GM12878 (cell line): ENCODE measurements at regions not wholly inside any gene's neighbourhood (a gene's known extent, or its start where the extent isn't known, plus 50 kb on each side); places are given as distances from the start of the nearest gene placed in this dataset.
A peak's percentile ranks its signal among the peaks of the same experiment; 100 is the strongest.

ENCODE experiments used
- ATAC-seq: fragments of 200-7000 bp; cut with Tn5 transposase; 3 replicates; pipeline ENCODE4 v1.9.1; 2020; ENCODE audit warnings: mild to moderate bottlenecking, moderate library complexity
- BruUV-seq: library from RNA; stranded (reverse); fragments of 400-500 nt; replicated peaks from 2 replicates; lab custom pipeline; 2021; lab: Mats Ljungman, UMichigan
- CTCF ChIA-PET: fragments of 300-600 bp; sonication (Branson Sonifier 250); formaldehyde crosslinking; extraction: SDS; loops from one replicate; lab custom pipeline; 2021; ENCODE audit warnings: inconsistent platforms; lab: Yijun Ruan, JAX
- POLR2A ChIA-PET: fragments of 350-600 bp; formaldehyde crosslinking; extraction: SDS; loops from one replicate; lab custom pipeline; 2021; ENCODE audit warnings: inconsistent platforms; lab: Charles Lee
- RAD21 ChIA-PET: fragments of 300-600 bp; sonication (Branson Sonifier 250); formaldehyde crosslinking; loops from one replicate; lab custom pipeline; 2023; ENCODE audit warnings: antibody characterized with exemption; ENCODE audit not compliant: unreplicated experiment; lab: Charles Lee
- SMC1A ChIA-PET: fragments of 300-600 bp; sonication (Branson Sonifier 250); formaldehyde crosslinking; loops from one replicate; lab custom pipeline; 2023; ENCODE audit not compliant: unreplicated experiment, uncharacterized antibody; lab: Charles Lee
- DNase-seq: peaks from one replicate; pipeline ENCODE4 v3.0.0-alpha.2; 2011; ENCODE audit warnings: low read depth, low spot score
- FAIRE-seq: peaks from 3 replicates; lab custom pipeline; 2011; peaks lifted over from hg19 to GRCh38; lab: Jason Lieb, UNC
- H2AFZ ChIP-seq: 2 replicates; pipeline ENCODE4 v1.6.0; 2011; ENCODE audit warnings: low read depth, low read length, control low read depth; ENCODE audit not compliant: control insufficient read depth
- H3K27ac ChIP-seq: 2 replicates; pipeline ENCODE4 v1.5.1; 2011; ENCODE audit warnings: control low read depth; ENCODE audit not compliant: control insufficient read depth, insufficient read depth
- H3K27me3 ChIP-seq, 2 experiments: replicated peaks in 1 of 2; 2 replicates each; pipeline versions ENCODE4 v1.6.0 to v1.6.1; 2011; ENCODE audit warnings: low read length in 1 of 2; ENCODE audit not compliant: control insufficient read depth in 2 of 2, insufficient read depth in 2 of 2
- H3K36me3 ChIP-seq, 2 experiments: 2 replicates each; pipeline ENCODE4 v1.5.1; 2011; ENCODE audit warnings: low read length in 1 of 2; ENCODE audit not compliant: control insufficient read depth in 2 of 2, insufficient read depth in 2 of 2
- H3K4me1 ChIP-seq: 2 replicates; pipeline ENCODE4 v1.6.1; 2011; ENCODE audit warnings: mild to moderate bottlenecking, low read length, moderate library complexity, mixed read lengths; ENCODE audit not compliant: control insufficient read depth, insufficient read depth
- H3K4me2 ChIP-seq: 2 replicates; pipeline ENCODE4 v1.6.0; 2011; ENCODE audit warnings: control low read depth; ENCODE audit not compliant: control insufficient read depth, insufficient read depth
- H3K4me3 ChIP-seq: fragments of 200-600 bp; sonication (generic); 2 replicates; pipeline ENCODE4 v1.5.1; 2016
- H3K79me2 ChIP-seq: 2 replicates; pipeline ENCODE4 v1.6.0; 2011; ENCODE audit warnings: low read length; ENCODE audit not compliant: control insufficient read depth, insufficient read depth
- H3K9ac ChIP-seq: 2 replicates; pipeline ENCODE4 v1.8.0; 2011; ENCODE audit warnings: low read length, control low read depth, mixed read lengths; ENCODE audit not compliant: control insufficient read depth, insufficient read depth
- H3K9me3 ChIP-seq: replicated peaks from 3 replicates; pipeline ENCODE4 v1.5.1; 2011; ENCODE audit warnings: mild to moderate bottlenecking, low read length; ENCODE audit not compliant: control insufficient read depth, insufficient read depth
- H4K20me1 ChIP-seq: 2 replicates; pipeline ENCODE4 v1.6.0; 2011; ENCODE audit not compliant: control insufficient read depth, insufficient read depth
- ATF7 ChIP-seq: fragments of 450-650 bp; IDR thresholded peaks from 2 replicates; pipeline ENCODE4 v1.6.1; 2016; ENCODE audit warnings: low read depth, mild to moderate bottlenecking
- CBX3 ChIP-seq: fragments of 200-600 bp; sonication (generic); IDR thresholded peaks from 2 replicates; pipeline ENCODE4 v1.6.1; 2016; ENCODE audit warnings: low read depth, borderline replicate concordance
- CHD4 ChIP-seq: fragments of 200-600 bp; sonication (generic); IDR thresholded peaks from 2 replicates; pipeline ENCODE4 v1.6.1; 2016; ENCODE audit warnings: mild to moderate bottlenecking
- FOS ChIP-seq: IDR thresholded peaks from 3 replicates; pipeline ENCODE4 v1.6.1; 2011; ENCODE audit warnings: borderline replicate concordance; ENCODE audit not compliant: insufficient read length; ENCODE audit errors: extremely low read depth
- FOXK2 ChIP-seq: fragments of 450-650 bp; IDR thresholded peaks from 2 replicates; pipeline ENCODE4 v1.6.1; 2017; ENCODE audit warnings: mild to moderate bottlenecking, moderate library complexity
- GABPA ChIP-seq: IDR thresholded peaks from 2 replicates; pipeline ENCODE4 v1.6.1; 2014; ENCODE audit warnings: antibody characterized with exemption, low read depth, mild to moderate bottlenecking, inconsistent platforms
- LARP7 ChIP-seq: fragments of 450-650 bp; IDR thresholded peaks from 2 replicates; pipeline ENCODE4 v1.6.1; 2017; ENCODE audit warnings: mild to moderate bottlenecking
- NFYA ChIP-seq: IDR thresholded peaks from 2 replicates; pipeline ENCODE4 v1.6.1; 2011; ENCODE audit warnings: low read depth, mild to moderate bottlenecking, low read length, improper control_type of control experiment, borderline replicate concordance
- POLR2AphosphoS2 ChIP-seq: IDR thresholded peaks from 2 replicates; pipeline ENCODE4 v1.6.1; 2011; ENCODE audit warnings: low read depth, mild to moderate bottlenecking, low read length, improper control_type of control experiment, moderate library complexity
- SMC3 ChIP-seq: IDR thresholded peaks from 2 replicates; pipeline ENCODE4 v1.6.1; 2011; ENCODE audit warnings: low read length, improper control_type of control experiment, borderline replicate concordance
- TARDBP ChIP-seq: IDR thresholded peaks from 2 replicates; pipeline ENCODE4 v1.6.1; 2016; ENCODE audit warnings: borderline replicate concordance
- TCF12 ChIP-seq: IDR thresholded peaks from 2 replicates; pipeline ENCODE4 v1.6.1; 2011; ENCODE audit warnings: low read depth, mild to moderate bottlenecking, low read length
- YY1 ChIP-seq: IDR thresholded peaks from 2 replicates; pipeline ENCODE4 v1.6.1; 2011; ENCODE audit warnings: low read depth, mild to moderate bottlenecking, low read length
- ZNF207 ChIP-seq: fragments of 450-650 bp; IDR thresholded peaks from 2 replicates; pipeline ENCODE4 v1.6.1; 2014; ENCODE audit warnings: antibody characterized with exemption, mild to moderate bottlenecking, borderline replicate concordance
- ZNF274 ChIP-seq: IDR thresholded peaks from one replicate; pipeline ENCODE4 v1.8.0; 2011; ENCODE audit not compliant: insufficient read length, insufficient read depth
- WGBS: methylation state at CpG from one replicate; pipeline ENCODE4 v1.1.6; 2016; ENCODE audit warnings: low lambda C conversion rate; ENCODE audit not compliant: insufficient replicate concordance, insufficient coverage; ENCODE audit errors: missing lambda C conversion rate; 5-methylcytosine and 5-hydroxymethylcytosine counted together
- in situ Hi-C: fragments of 300-500 bp; cut with MboI; formaldehyde crosslinking; loops from 9 replicates; pipeline ENCODE4 v1.14.3; 2018; ENCODE audit warnings: mixed read lengths
- intact Hi-C: fragments of 100-400 bp; cut with micrococcal nuclease; formaldehyde crosslinking; loops from one replicate; pipeline ENCODE4 v1.14.2; 2022; ENCODE audit not compliant: unreplicated experiment
- TF ChIP-seq, protein P1 (sequence below): fragments of 450-650 bp; IDR thresholded peaks from 2 replicates; pipeline ENCODE4 v1.6.1; 2016; ENCODE audit warnings: mild to moderate bottlenecking, moderate library complexity, borderline replicate concordance
- TF ChIP-seq, protein P2 (sequence below): IDR thresholded peaks from 2 replicates; pipeline ENCODE4 v1.6.1; 2012; ENCODE audit warnings: low read depth, low read length, improper control_type of control experiment

DNA sequence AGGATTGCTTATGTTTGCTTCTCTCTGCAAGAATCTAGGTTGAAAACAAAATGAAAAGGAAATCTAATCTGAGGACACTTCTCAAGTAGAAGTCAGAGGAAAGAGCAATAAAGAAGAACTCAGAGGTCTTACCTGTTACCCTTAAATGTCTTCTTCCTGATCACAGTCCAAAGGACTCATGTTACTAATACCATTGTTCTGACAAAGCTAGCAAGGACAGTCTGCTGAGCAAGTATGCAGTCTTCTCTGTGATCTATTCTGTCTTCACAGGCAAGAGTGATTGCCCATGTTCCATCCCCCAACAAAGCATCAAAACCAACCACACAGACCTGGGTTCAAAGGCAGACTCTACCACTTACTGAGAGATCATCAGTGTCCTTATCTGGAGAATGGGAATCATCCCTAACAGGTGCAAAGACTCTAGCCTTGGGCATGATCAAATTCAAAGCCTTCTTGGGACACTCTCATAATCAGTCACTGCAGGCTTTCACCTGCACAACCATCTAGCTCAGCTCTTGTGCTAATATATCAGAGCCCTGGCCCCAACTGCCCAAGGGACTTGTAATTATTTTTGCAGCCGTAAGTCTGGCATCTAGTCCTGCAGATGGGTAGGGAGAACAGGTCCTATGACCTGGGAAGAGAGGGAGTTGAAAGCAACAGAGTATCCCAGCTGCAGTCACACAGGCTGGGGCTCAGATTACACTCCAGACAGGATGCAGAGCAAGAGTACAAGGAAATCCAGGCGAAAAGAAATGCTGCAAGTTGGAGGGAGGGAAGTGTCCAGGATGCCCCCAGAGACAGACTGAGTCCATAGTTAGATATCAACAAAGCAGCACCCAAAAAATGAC is 97.9 kb upstream of the NUDT4 start:
- H3K4me1 ChIP-seq: no peaks in the 10 kb centered on the region
- no peak overlapping the region for H3K4me2 ChIP-seq
- TF ChIP-seq SMC3: no peak
- TF ChIP-seq FOS: no peak
- TF ChIP-seq TARDBP: no peak
- TF ChIP-seq ZNF207: no peak
- TF ChIP-seq ATF7: no peak
- no peak for TF ChIP-seq LARP7
- TF ChIP-seq FOXK2: no peak
- TF ChIP-seq YY1: no peak
- TF ChIP-seq, protein P1, sequence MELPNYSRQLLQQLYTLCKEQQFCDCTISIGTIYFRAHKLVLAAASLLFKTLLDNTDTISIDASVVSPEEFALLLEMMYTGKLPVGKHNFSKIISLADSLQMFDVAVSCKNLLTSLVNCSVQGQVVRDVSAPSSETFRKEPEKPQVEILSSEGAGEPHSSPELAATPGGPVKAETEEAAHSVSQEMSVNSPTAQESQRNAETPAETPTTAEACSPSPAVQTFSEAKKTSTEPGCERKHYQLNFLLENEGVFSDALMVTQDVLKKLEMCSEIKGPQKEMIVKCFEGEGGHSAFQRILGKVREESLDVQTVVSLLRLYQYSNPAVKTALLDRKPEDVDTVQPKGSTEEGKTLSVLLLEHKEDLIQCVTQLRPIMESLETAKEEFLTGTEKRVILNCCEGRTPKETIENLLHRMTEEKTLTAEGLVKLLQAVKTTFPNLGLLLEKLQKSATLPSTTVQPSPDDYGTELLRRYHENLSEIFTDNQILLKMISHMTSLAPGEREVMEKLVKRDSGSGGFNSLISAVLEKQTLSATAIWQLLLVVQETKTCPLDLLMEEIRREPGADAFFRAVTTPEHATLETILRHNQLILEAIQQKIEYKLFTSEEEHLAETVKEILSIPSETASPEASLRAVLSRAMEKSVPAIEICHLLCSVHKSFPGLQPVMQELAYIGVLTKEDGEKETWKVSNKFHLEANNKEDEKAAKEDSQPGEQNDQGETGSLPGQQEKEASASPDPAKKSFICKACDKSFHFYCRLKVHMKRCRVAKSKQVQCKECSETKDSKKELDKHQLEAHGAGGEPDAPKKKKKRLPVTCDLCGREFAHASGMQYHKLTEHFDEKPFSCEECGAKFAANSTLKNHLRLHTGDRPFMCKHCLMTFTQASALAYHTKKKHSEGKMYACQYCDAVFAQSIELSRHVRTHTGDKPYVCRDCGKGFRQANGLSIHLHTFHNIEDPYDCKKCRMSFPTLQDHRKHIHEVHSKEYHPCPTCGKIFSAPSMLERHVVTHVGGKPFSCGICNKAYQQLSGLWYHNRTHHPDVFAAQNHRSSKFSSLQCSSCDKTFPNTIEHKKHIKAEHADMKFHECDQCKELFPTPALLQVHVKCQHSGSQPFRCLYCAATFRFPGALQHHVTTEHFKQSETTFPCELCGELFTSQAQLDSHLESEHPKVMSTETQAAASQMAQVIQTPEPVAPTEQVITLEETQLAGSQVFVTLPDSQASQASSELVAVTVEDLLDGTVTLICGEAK: no peak
- no peak for TF ChIP-seq TCF12
- TF ChIP-seq POLR2AphosphoS2: no peak
- no peak for TF ChIP-seq GABPA
- TF ChIP-seq NFYA: no peak
- TF ChIP-seq CBX3: no peak
- TF ChIP-seq CHD4: no peak
- TF ChIP-seq ZNF274: no peak
- TF ChIP-seq, protein P2, sequence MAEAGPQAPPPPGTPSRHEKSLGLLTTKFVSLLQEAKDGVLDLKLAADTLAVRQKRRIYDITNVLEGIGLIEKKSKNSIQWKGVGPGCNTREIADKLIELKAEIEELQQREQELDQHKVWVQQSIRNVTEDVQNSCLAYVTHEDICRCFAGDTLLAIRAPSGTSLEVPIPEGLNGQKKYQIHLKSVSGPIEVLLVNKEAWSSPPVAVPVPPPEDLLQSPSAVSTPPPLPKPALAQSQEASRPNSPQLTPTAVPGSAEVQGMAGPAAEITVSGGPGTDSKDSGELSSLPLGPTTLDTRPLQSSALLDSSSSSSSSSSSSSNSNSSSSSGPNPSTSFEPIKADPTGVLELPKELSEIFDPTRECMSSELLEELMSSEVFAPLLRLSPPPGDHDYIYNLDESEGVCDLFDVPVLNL: no peak
- 86% methylated on average over 2 of the region's 2 CpGs for WGBS
- no peaks in the 10 kb centered on the region; the same call in 1 of the 3 replicates for H3K9me3 ChIP-seq
- in situ Hi-C loops: no loop called here
- RAD21 ChIA-PET: interaction anchor here (0.9 kb wide), 1 partner anchor 26 kb away, joined by 3 read pairs; no protein-coding TSS in a partner anchor
- DNase-seq: no peak
- CTCF ChIA-PET: no interaction called here
- POLR2A ChIA-PET: interaction anchor here (0.7 kb wide), 1 partner anchor 20 kb away, joined by 3 read pairs; no protein-coding TSS in a partner anchor
- SMC1A ChIA-PET: interaction anchor here (1.0 to 1.1 kb wide), 3 partner anchors 22 to 89 kb away, joined by 3 to 4 read pairs (median 3); no protein-coding TSS in a partner anchor
- intact Hi-C loops: no loop called here
- no peaks in the 10 kb centered on the region for H3K79me2 ChIP-seq
- no peak overlapping the region for H3K27ac ChIP-seq
- peak; percentile 54 for FAIRE-seq
- BruUV-seq: no TSS peak
- no peak overlapping the region for H3K4me3 ChIP-seq
- no peak overlapping the region for H2AFZ ChIP-seq
- no peaks in the 10 kb centered on the region for H3K36me3 ChIP-seq
- H4K20me1 ChIP-seq: no peaks in the 10 kb centered on the region
- no peak overlapping the region for H3K9ac ChIP-seq
- no peaks in the 10 kb centered on the region for H3K27me3 ChIP-seq
- ATAC-seq: no peak
